NCI-H1436 (cell line): ENCODE measurements at regions not wholly inside any gene's neighbourhood (a gene's known extent, or its start where the extent isn't known, plus 50 kb on each side); places are given as distances from the start of the nearest gene placed in this dataset.
"Not testable (repeated sequence)": the region's sequence is repeated elsewhere in the genome, so short reads cannot be mapped to it uniquely, and the experiment has no call there.

Source experiments
- DNase-seq: peaks from one replicate; lab custom pipeline; 2025; lab: John Stamatoyannopoulos, UW

DNA sequence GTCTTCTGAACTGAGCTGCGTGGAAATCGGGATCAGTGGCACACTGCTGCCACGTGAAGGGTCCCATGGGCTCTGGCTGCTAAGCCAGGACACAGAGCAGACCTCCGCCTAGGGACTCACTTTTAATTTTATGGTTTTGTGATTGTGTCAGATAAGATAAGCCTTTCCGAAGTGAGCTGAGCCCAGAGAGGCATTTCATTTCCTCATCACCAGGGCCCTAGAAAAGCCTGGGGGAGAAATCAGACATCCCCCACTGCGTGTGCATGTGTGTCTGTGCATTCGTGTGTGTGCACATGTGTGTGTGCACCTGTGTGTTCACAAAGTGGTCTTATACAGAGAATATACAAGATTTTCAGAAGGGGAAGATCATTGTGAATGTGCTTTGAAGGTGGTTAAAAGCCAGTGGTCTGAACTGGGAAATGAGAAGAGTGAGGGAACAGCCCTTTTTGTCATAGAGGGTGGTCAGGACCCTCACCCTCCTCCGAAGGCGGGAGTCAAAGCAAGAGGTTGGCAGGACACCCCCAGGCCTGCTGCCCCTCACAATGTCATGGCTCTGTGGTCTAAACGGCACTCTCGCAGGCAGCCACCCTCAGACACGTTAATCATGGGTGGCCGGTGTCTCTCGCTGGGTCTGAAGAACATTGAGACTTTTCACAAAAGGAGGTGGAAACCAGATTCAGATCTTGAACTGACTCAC, 176.1 kb upstream of the PFKP start:
- no peak for DNase-seq

DNA sequence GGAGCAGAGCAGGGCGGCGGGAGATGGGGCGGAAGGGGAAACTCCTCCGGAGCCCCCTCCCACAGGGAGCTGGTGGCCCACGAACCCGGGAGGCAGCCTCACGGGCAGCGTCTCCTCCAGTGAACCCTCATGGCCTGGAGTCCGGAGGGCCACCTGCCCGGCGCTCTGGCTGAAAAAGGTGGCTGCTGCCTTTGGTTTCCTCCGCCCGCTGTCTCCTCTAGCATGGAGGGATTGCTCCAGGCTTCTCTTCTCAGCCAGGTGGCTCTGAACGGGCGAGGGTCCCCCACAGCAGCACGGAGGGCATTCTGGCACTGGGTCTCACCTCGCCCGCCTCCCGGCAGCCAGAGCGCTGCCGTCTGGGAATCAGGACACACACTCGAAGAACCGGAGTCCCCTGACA, 177.3 kb upstream of the PFKP start:
- DNase-seq, result no peak

DNA sequence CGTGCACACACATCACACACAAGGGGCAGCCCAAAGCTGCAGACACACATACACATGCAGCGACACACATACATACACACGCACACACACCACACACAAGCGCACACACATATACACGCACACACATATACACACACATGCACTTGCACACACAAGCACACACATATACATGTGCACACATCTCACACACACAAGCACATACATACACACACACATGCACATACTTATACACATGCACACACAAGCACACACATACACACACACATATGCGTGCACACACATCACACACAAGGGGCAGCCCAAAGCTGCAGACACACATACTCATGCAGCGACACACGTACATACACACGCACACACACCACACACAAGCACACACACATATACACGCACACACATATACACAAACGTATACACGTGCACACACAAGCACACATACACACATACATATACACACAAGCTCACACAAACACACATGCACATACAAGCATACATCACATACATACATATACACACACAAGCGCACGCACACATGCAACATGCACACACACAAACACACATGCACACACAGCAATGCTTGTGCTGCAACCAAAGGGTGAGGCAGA, 178.8 kb upstream of the PFKP start:
- DNase-seq, result no peak

DNA sequence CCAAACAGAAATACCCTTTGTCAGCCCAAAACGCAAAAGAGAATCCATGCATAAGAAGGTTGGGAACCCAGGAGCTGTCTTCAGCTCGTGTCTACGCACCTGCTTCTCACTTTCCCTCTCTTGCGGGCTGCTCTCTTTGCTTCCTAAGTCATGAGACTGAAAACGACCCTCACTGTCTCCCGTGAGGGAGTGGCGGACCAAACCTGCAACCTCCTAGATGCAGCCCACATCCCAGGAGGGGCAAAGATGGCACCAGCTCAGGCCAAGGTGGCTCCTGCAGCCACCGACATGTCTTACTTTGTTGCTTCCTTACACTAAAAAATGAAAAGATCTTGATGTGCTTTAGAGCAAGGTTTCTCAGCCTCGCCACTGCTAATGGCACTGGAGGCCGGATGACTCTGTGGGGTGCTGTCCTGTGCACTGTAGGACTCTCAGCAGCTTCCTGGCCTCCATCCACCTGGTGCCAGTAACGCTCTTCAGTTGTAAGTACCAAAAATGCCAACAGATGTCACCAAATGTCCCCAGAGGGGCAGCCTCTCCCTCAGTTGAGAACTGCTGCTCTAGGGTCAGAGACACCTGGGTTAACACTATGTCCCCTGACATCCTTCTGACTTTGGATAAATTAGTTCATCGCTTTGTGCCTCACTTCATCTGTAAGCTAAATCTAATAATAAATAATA, 179.8 kb upstream of the PFKP start:
- no peak for DNase-seq

GRCh38 chr10:2886662-2887061, 180.7 kb upstream of the PFKP start:
- no peak for DNase-seq

GRCh38 chr10:2885288-2886278, 181.8 kb upstream of the PFKP start:
- no peak for DNase-seq

- not testable (repeated sequence) for DNase-seq
Measured at GRCh38 chr10:2883983-2884540, 183.3 kb upstream of the PFKP start.

DNA sequence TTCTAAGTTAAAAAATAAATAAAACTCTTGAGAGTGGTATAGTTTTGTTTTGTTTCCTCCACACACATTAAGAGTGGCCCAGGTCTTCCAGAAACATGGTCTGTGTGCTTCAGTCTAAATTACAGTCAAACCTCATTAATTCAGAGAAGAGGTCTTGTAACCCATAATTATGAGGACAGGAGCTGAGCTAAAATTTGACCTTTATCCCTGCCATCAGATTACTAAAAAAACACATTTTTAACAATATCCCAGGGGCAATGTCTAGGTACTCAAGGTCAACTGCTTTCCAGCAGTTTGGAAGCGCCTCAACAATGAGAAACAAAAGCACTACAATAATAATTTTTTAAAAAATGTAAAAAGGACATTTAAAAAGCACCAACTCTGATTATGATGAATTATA, 184.1 kb upstream of the PFKP start:
- no peak for DNase-seq

DNA sequence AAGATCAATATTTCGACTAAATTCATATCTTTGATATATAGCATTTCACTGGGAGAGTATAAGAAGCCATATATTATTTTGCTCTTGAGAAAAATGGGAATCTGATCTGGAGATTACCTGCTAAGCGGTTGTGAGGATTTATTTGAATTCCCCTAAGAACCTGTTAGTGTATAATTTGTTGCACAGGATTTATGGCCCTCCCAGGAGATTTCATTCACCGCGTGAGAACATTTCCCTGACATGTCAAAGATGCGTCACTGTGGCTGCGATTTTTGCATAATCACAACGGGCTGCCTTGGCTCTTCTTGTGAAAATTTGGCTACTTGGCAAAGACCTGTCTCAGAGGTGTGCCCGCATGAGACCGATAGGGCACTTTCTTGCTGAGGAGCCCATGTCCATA, 184.7 kb upstream of the PFKP start:
- DNase-seq, result peak; percentile 81

- DNase-seq, result no peak
Measured at GRCh38 chr10:2881720-2882620, 185.4 kb upstream of the PFKP start.

DNA sequence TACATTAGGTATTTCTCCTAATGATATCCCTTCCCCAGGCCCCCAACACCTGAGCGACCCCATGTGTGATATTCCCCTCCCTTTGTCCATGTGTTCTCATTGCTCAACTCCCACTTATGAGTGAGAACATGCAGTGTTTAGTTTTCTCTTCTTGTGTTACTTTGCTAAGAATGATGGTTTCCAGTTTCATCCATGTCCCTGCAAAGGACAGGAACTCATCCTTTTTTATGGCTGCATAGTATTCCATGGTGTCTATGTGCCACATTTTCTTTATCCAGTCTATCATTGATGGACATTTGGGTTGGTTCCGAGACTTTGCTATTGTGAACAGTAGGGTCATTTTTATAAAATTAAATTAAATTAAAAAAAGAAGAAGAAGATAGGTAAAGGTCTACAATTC, 187.3 kb upstream of the PFKP start:
- not testable (repeated sequence) for DNase-seq

DNA sequence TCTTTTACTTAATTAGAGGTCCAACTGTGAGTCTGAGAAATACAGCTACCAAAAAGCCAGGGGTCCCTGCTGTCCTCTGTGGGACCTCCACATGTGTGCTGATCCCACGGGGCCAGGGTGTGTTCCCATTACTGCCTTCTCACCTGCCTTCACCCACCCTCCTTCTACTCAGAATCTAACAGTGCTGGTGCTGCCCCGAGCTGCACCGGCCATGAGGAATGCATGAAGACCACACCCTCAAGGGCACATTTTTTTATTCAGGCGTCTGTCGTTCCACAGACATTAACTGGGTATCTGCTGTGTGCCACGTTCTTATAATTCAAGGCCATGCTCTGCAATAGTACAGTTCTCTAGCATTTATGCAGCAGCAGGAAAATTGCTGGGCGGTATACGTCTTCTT, 188.5 kb upstream of the PFKP start:
- no peak for DNase-seq

DNA sequence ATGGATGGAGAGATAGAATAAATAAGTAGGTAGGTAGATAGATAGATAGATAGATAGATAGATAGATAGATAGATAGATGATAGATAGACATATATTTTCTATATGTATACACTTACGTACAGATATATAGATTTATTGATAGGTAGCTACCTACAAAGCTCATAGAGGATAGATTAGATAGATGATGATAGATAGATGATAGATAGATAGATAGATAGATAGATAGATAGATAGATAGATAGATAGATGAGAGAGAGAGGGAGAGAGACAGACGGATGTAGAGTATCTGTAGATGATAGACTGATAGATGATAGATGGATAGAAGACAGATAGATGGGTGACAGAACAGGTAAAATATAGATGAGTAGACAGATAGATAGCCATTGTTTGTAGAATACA, 191.3 kb upstream of the PFKP start:
- no peak for DNase-seq

- DNase-seq, result no peak
Measured at GRCh38 chr10:2874963-2875362, 192.4 kb upstream of the PFKP start.

GRCh38 chr10:2873769-2874168, 193.6 kb upstream of the PFKP start:
- no peak for DNase-seq

DNA sequence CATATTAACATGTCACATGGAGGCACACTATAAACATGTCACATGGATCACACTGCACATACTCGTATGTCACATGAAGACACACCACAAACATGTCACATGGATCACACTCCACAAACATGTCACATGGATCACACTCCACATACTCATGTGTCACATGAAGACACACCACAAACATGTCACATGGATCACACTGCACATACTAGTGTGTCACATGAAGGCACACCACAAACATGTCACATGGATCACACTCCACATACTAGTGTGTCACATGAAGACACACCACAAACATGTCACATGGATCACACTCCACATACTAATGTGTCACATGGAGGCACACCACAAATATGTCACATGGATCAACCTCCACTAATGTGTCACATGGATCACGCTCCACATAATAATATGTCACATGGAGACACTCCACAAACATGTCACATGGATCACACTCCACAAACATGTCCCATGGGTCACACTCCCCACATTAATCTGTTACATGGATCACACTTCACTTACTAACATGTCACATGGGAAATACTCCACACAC, 195.6 kb upstream of the PFKP start:
- no peak for DNase-seq

- no peak for DNase-seq
Measured at GRCh38 chr10:2870654-2871053, 196.7 kb upstream of the PFKP start.

- DNase-seq, result no peak
Measured at GRCh38 chr10:2867788-2868299, 199.5 kb upstream of the PFKP start.

GRCh38 chr10:2866569-2866968, 200.8 kb upstream of the PFKP start:
- DNase-seq, result no peak

GRCh38 chr10:2861632-2862210, 205.6 kb upstream of the PFKP start:
- peak; percentile 40 for DNase-seq
